IMR-90 (cell line): ENCODE measurements at regions not wholly inside any gene's neighbourhood (a gene's known extent, or its start where the extent isn't known, plus 50 kb on each side); places are given as distances from the start of the nearest gene placed in this dataset.

Experiments used
- ATAC-seq: fragments of 200-7000 bp; cut with Tn5 transposase; 2 replicates; pipeline ENCODE4 v1.9.1; 2020; ENCODE audit warnings: low read depth, mild to moderate bottlenecking, moderate library complexity
- BruUV-seq: library from RNA; stranded (reverse); fragments of 400-500 nt; replicated peaks from 2 replicates; lab custom pipeline; 2021; lab: Mats Ljungman, UMichigan
- CTCF ChIA-PET: fragments of 300-600 bp; formaldehyde crosslinking; extraction: SDS; loops from one replicate; lab custom pipeline; 2021; ENCODE audit warnings: antibody characterized with exemption; lab: Yijun Ruan, JAX
- POLR2A ChIA-PET: fragments of 300-600 bp; sonication (Branson Sonifier 250); formaldehyde crosslinking; loops from one replicate; lab custom pipeline; 2022; ENCODE audit warnings: antibody characterized with exemption; ENCODE audit not compliant: unreplicated experiment; lab: Charles Lee
- DNase-seq: peaks from one replicate; pipeline ENCODE4 v3.0.0; 2013
- H2AFZ ChIP-seq: replicated peaks from 2 replicates; pipeline ENCODE3; 2013; ENCODE audit warnings: low read length, mild to moderate bottlenecking; ENCODE audit not compliant: poor library complexity
- H2AK5ac ChIP-seq: 2 replicates; pipeline ENCODE4 v1.6.1; 2013; ENCODE audit warnings: low read depth, low read length, inconsistent platforms
- H2AK9ac ChIP-seq: replicated peaks from 2 replicates; pipeline ENCODE3; 2013; ENCODE audit warnings: mild to moderate bottlenecking, low read depth, low read length, moderate library complexity; ENCODE audit not compliant: poor library complexity
- H2BK120ac ChIP-seq: 2 replicates; pipeline ENCODE4 v1.6.1; 2013; ENCODE audit warnings: low read depth, low read length, inconsistent platforms
- H2BK15ac ChIP-seq: 3 replicates; pipeline ENCODE4 v1.6.1; 2013; ENCODE audit warnings: low read depth, low read length, inconsistent platforms
- H2BK20ac ChIP-seq: 2 replicates; pipeline ENCODE4 v1.6.1; 2013; ENCODE audit warnings: low read depth, mild to moderate bottlenecking, inconsistent platforms, low read length, moderate library complexity
- H2BK5ac ChIP-seq: 2 replicates; pipeline ENCODE4 v1.6.1; 2013; ENCODE audit warnings: mild to moderate bottlenecking, low read depth, low read length, inconsistent platforms; ENCODE audit not compliant: poor library complexity, severe bottlenecking
- H3K14ac ChIP-seq: replicated peaks from 2 replicates; pipeline ENCODE4 v1.6.1; 2013; ENCODE audit warnings: low read depth, low read length, inconsistent platforms
- H3K18ac ChIP-seq: 2 replicates; pipeline ENCODE4 v1.6.1; 2013; ENCODE audit warnings: low read depth, low read length, control low read depth
- H3K23ac ChIP-seq: 2 replicates; pipeline ENCODE4 v1.6.1; 2013; ENCODE audit warnings: low read depth, low read length, inconsistent platforms
- H3K27ac ChIP-seq: 2 replicates; pipeline ENCODE4 v1.5.1; 2013; ENCODE audit warnings: mild to moderate bottlenecking, control low read depth, low read length; ENCODE audit not compliant: insufficient read depth
- H3K27me3 ChIP-seq: 2 replicates; pipeline ENCODE4 v1.6.1; 2013; ENCODE audit warnings: low read length; ENCODE audit not compliant: control insufficient read depth, insufficient read depth
- H3K36me3 ChIP-seq: 2 replicates; pipeline ENCODE4 v1.6.1; 2013; ENCODE audit warnings: low read length, mixed read lengths; ENCODE audit not compliant: control insufficient read depth, insufficient read depth
- H3K4ac ChIP-seq: 2 replicates; pipeline ENCODE4 v1.6.1; 2013; ENCODE audit warnings: low read depth, low read length, inconsistent platforms
- H3K4me1 ChIP-seq: 2 replicates; pipeline ENCODE4 v1.6.1; 2013; ENCODE audit warnings: low read length, mixed read lengths; ENCODE audit not compliant: control insufficient read depth, insufficient read depth
- H3K4me2 ChIP-seq: 2 replicates; pipeline ENCODE4 v1.6.1; 2013; ENCODE audit warnings: low read depth, mild to moderate bottlenecking, control low read depth, low read length, moderate library complexity
- H3K4me3 ChIP-seq: 2 replicates; pipeline ENCODE4 v1.5.1; 2013; ENCODE audit warnings: low read depth, mild to moderate bottlenecking, control low read depth, low read length, moderate library complexity; ENCODE audit not compliant: insufficient read depth
- H3K56ac ChIP-seq: 2 replicates; pipeline ENCODE4 v1.6.1; 2013; ENCODE audit warnings: low read length, inconsistent platforms; ENCODE audit not compliant: insufficient read depth; ENCODE audit errors: extremely low read depth
- H3K79me1 ChIP-seq, 2 experiments: 2 replicates each; pipeline ENCODE4 v1.6.1; 2013; ENCODE audit warnings: low read length in 2 of 2, inconsistent platforms in 1 of 2, low read depth in 1 of 2
- H3K9ac ChIP-seq: 2 replicates; pipeline ENCODE4 v1.6.1; 2013; ENCODE audit warnings: low read depth, low read length, control low read depth
- H3K9me1 ChIP-seq: 2 replicates; pipeline ENCODE4 v1.6.1; 2013; ENCODE audit warnings: low read length, inconsistent platforms; ENCODE audit not compliant: insufficient read depth
- H3K9me3 ChIP-seq: 2 replicates; pipeline ENCODE4 v1.6.1; 2013; ENCODE audit warnings: low read length; ENCODE audit not compliant: control insufficient read depth, insufficient read depth
- H4K20me1 ChIP-seq: 2 replicates; pipeline ENCODE4 v1.6.1; 2013; ENCODE audit warnings: low read length, inconsistent platforms; ENCODE audit not compliant: insufficient read depth
- H4K5ac ChIP-seq: 2 replicates; pipeline ENCODE4 v1.6.1; 2013; ENCODE audit warnings: mild to moderate bottlenecking, low read depth, low read length, control low read depth
- H4K8ac ChIP-seq, 2 experiments: 2 replicates each; pipeline ENCODE4 v1.6.1; 2013; ENCODE audit warnings: low read depth in 2 of 2, low read length in 2 of 2, control low read depth in 1 of 2, inconsistent platforms in 1 of 2
- H4K91ac ChIP-seq: 2 replicates; pipeline ENCODE4 v1.6.1; 2013; ENCODE audit warnings: low read depth, low read length, inconsistent platforms; ENCODE audit not compliant: insufficient read depth
- BHLHE40 ChIP-seq: fragments of 150-350 bp; IDR thresholded peaks from 2 replicates; pipeline ENCODE4 v1.6.1; 2016; ENCODE audit warnings: mild to moderate bottlenecking, low read depth, low read length
- CEBPB ChIP-seq: IDR thresholded peaks from 2 replicates; pipeline ENCODE4 v1.6.1; 2012; ENCODE audit warnings: low read depth, low read length, improper control_type of control experiment
- CHD1 ChIP-seq: IDR thresholded peaks from 2 replicates; pipeline ENCODE4 v1.6.1; 2012; ENCODE audit warnings: low read depth, low read length, improper control_type of control experiment
- CTCF ChIP-seq: conservative IDR thresholded peaks from 2 replicates; pipeline ENCODE4 v1.5.1; 2012; ENCODE audit warnings: mild to moderate bottlenecking, low read depth, low read length, improper control_type of control experiment
- ELK1 ChIP-seq: fragments of 150-350 bp; IDR thresholded peaks from 2 replicates; pipeline ENCODE4 v1.6.1; 2016; ENCODE audit warnings: low read depth, mild to moderate bottlenecking, low read length, moderate library complexity, borderline replicate concordance
- FOS ChIP-seq: fragments of 150-350 bp; IDR thresholded peaks from 2 replicates; pipeline ENCODE4 v1.6.1; 2016; ENCODE audit warnings: low read depth, low read length
- MAFK ChIP-seq: IDR thresholded peaks from 2 replicates; pipeline ENCODE4 v1.6.1; 2012; ENCODE audit warnings: low read depth, low read length, improper control_type of control experiment
- MAZ ChIP-seq: IDR thresholded peaks from 2 replicates; pipeline ENCODE4 v1.6.1; 2012; ENCODE audit warnings: low read depth, mild to moderate bottlenecking, low read length, improper control_type of control experiment, moderate library complexity, borderline replicate concordance
- MXI1 ChIP-seq: IDR thresholded peaks from 2 replicates; pipeline ENCODE4 v1.6.1; 2012; ENCODE audit warnings: low read depth, mild to moderate bottlenecking, low read length, moderate library complexity, borderline replicate concordance
- NFE2L2 ChIP-seq: fragments of 150-350 bp; IDR thresholded peaks from 2 replicates; pipeline ENCODE4 v1.6.1; 2016; ENCODE audit warnings: low read depth, mild to moderate bottlenecking, low read length
- POLR2A ChIP-seq: IDR thresholded peaks from 2 replicates; pipeline ENCODE4 v1.6.1; 2012; ENCODE audit warnings: mild to moderate bottlenecking, low read depth, low read length
- RAD21 ChIP-seq: IDR thresholded peaks from 2 replicates; pipeline ENCODE4 v1.6.1; 2012; ENCODE audit warnings: low read length, improper control_type of control experiment
- RCOR1 ChIP-seq: IDR thresholded peaks from 2 replicates; pipeline ENCODE4 v1.6.1; 2012; ENCODE audit warnings: mild to moderate bottlenecking, low read length, improper control_type of control experiment; ENCODE audit not compliant: insufficient replicate concordance
- RFX5 ChIP-seq: IDR thresholded peaks from 2 replicates; pipeline ENCODE4 v1.8.0; 2012; ENCODE audit warnings: low read depth, mild to moderate bottlenecking, low read length, moderate library complexity
- SMC3 ChIP-seq: fragments of 150-350 bp; IDR thresholded peaks from 2 replicates; pipeline ENCODE4 v1.6.1; 2016; ENCODE audit warnings: low read depth, mild to moderate bottlenecking, antibody characterized with exemption, low read length, moderate library complexity
- USF2 ChIP-seq: fragments of 150-350 bp; IDR thresholded peaks from 2 replicates; pipeline ENCODE4 v1.6.1; 2017; ENCODE audit warnings: mild to moderate bottlenecking, antibody characterized with exemption, low read length, low read depth
- WGBS, 2 experiments: methylation state at CpG; one replicate each; pipeline versions ENCODE4 v1.1.5 to v1.1.7; 2013; ENCODE audit warnings: missing lambda C conversion rate in 2 of 2; ENCODE audit not compliant: insufficient read length in 1 of 2; ENCODE audit errors: extremely low coverage in 2 of 2; 5-methylcytosine and 5-hydroxymethylcytosine counted together
- dilution Hi-C: fragments of 300-500 bp; cut with HindIII; formaldehyde crosslinking; loops from one replicate; pipeline ENCODE4 v1.14.3; 2018; ENCODE audit warnings: low sequenced_read_pairs; ENCODE audit not compliant: unreplicated experiment
- in situ Hi-C: fragments of 300-500 bp; cut with MboI; formaldehyde crosslinking; loops from 3 replicates; pipeline ENCODE4 v1.14.3; 2019; ENCODE audit warnings: low sequenced_read_pairs, inconsistent platforms, mixed read lengths
- intact Hi-C: fragments of 100-400 bp; cut with micrococcal nuclease; formaldehyde crosslinking; loops from 2 replicates; pipeline ENCODE4 v1.10.0; 2022

- peak overlapping the region; percentile 21 for H2AFZ ChIP-seq
- H2BK20ac ChIP-seq = no peak overlapping the region
- H3K79me1 ChIP-seq = no peaks in the 10 kb centered on the region
- no peak for ATAC-seq
- H3K9me1 ChIP-seq = no peaks in the 10 kb centered on the region
- in situ Hi-C loops = no loop called here
- H2AK9ac ChIP-seq = no peak overlapping the region
- no peak overlapping the region for H2AK5ac ChIP-seq
- H4K5ac ChIP-seq = no peak overlapping the region
- no peaks in the 10 kb centered on the region for H3K9me3 ChIP-seq
- no peak overlapping the region for H3K56ac ChIP-seq
- H3K18ac ChIP-seq = no peak overlapping the region
- H3K4me1 ChIP-seq = no peaks in the 10 kb centered on the region
- H3K23ac ChIP-seq = no peak overlapping the region
- intact Hi-C loops = no loop called here
- H3K36me3 ChIP-seq = no peaks in the 10 kb centered on the region
- BruUV-seq = no TSS peak
- no peak overlapping the region for H2BK120ac ChIP-seq
- no peak overlapping the region for H3K4me2 ChIP-seq
- H3K4ac ChIP-seq = no peak overlapping the region
- H3K27ac ChIP-seq = no peak overlapping the region
- H3K9ac ChIP-seq = no peak overlapping the region
- no peak overlapping the region for H3K4me3 ChIP-seq
- no peak for DNase-seq
- ChIA-PET CTCF (no interaction called here), POLR2A (no interaction called here)
- no CpG with 5 or more reads among the region's 2 CpGs for WGBS, 2 experiments
- dilution Hi-C loops = no loop called here
- H3K27me3 ChIP-seq = no peaks in the 10 kb centered on the region
- no peak overlapping the region for H2BK15ac ChIP-seq
- no peaks in the 10 kb centered on the region for H4K20me1 ChIP-seq
- H4K8ac ChIP-seq = no peak overlapping the region
- TF ChIP-seq BHLHE40 (no peak), USF2 (no peak), MXI1 (no peak), RFX5 (no peak), FOS (no peak), MAFK (no peak), RAD21 (no peak), CTCF (no peak), CHD1 (no peak), SMC3 (no peak), POLR2A (no peak), CEBPB (no peak), MAZ (no peak), RCOR1 (no peak), ELK1 (no peak), NFE2L2 (no peak)
- H3K14ac ChIP-seq = no peak overlapping the region
- H2BK5ac ChIP-seq = no peak overlapping the region
- H4K91ac ChIP-seq = no peak overlapping the region
Observed at GRCh38 chr2:51251356-51251755, 219.4 kb upstream of the NRXN1 start.
